ENCODE measurements at regions not wholly inside any gene's neighbourhood (a gene's known extent, or its start where the extent isn't known, plus 50 kb on each side); places are given as distances from the start of the nearest gene placed in this dataset.

DNA sequence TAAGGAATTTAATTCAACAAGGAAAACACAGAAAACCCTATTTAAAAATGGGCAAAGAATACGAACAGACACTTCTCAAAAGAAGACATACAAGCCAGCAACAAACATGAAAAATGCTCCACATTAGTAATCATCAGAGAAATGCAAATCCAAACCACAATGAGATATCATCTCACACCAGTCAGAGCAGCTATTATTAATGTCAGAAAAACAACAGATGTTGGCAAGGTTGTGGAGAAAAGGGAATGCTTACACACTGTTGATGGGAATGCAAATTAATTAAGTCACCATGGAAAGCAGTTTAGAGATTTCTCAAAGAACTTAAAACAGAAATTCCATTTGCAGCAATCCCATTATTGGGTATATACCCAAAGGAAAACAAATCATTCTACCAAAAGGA lies 55.2 kb downstream of the GCC1 start:
- no peak for DNase-seq

DNA sequence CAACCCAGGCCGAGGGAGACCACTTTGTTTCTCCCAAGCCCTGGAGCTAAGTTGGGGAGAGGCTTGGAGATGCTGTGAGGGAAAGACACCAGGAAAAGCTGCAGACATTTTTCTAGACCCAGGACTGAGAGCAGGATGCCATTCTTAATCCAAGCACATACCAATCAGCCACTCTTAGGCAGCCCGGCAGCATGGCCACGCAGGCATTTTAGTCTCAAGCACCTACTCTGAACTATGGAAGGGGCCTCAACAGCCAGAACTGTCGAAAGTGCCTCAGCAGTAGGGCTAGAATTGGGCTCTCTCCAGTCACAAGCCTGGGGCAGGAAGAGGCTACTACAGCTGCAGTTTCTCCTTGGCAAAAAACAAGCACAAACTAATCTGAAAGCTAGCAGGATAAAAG lies 57.8 kb downstream of the GCC1 start:
- no peak for DNase-seq

DNA sequence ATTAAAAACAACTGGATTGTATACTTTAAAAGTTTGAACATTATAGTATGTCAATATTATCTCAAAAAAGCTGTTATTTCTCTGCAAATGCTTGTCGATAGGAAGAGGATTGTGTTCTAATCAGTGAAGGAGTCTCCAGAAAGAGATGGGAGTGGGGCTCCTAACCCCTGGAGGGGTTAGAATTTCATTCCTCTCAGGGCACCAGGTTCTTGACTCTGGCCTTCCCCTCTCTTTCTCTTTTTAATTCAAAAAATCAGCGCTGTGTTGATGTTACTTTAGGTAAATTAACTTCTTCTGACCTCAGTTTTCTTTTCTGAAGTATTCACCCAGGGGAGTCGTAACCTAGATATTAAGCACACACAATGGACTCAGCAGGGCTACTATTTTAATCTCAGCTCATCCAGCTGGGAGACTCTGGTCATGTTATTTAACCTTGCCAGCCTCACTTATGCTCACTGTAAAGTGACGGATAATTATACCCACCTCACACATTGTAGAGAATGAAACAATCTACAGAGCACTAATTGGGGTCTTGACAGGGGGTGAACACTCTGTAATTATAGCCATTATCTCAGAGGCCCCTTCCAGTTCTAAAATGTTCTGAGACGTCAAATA lies 59.4 kb downstream of the GCC1 start:
- DNase-seq, result no peak

DNA sequence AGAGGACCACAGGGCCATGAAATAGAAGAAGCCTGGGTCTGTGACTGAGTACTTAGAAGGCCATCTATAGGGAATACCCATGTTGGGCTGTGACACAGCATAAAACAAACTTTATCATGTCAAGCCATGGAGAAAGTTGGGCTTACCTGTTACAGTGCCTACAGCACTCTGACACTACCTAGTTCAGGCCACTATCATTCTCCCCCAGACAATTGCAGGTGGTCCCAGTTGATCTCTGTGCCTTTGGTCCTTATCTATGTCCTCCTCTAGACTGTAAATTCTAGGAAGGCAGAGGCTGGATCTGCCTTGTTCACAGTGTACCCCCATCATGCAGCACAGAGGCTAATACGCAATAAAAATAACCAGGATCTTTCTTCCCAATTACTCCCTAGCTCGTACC lies 69.1 kb downstream of the GCC1 start:
- DNase-seq, result no peak

DNA sequence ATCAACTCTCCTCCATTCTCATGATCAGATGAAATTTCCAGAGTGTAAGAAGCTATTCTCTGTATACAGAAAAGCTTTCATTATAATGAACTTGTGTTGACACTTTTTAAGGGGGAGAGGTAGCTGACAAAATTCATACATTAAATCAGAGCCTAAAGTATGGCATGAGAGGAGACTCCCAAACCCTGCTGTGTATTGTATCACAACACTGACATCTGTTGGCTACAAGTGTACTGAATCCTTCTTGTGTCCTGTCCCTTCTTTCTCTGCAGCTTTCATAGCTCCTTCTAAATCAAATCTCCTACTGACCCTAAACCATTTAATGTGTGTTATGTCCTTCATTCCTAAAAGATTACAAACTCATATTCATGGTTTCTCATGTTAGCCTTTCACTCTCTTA lies 70.9 kb downstream of the GCC1 start:
- DNase-seq, result no peak

DNA sequence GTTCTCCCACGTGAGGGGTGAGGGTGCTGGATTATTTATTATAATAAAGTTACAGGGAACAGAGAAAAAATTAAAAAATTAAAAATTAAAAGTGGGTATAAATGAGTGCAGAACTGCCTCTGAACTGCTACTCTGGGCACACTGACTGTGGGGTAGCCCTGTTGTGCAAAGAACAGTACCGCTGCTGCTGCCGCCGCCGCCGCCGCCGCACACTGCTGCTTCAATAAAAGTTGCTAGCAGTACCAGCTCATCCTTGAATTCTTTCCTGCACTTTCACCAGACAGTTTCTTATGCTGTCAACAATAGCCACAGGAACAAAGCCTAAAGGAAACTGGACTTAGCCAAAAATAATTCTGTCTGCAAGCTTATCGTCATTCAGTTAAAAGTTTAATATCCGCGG lies 72.1 kb downstream of the GCC1 start:
- no peak for DNase-seq

DNA sequence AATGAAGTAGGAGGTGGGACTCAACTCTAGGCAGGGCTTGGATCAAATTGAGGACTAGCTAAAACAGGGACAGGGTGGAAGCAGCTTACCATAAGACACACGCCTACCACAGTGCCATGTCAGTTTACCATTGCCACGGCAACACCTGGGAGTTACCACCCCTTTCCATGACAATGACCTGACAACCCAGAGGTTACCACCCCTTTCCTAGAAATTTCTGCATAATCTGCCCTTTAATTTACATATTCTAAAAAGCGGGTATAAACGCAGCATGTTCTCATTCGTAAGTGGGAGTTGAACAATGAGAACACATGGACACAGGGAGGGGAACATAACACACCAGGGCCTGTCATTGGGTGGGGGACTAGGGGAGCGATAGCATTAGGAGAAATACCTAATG lies 72.7 kb downstream of the GCC1 start:
- DNase-seq, result no peak

DNA sequence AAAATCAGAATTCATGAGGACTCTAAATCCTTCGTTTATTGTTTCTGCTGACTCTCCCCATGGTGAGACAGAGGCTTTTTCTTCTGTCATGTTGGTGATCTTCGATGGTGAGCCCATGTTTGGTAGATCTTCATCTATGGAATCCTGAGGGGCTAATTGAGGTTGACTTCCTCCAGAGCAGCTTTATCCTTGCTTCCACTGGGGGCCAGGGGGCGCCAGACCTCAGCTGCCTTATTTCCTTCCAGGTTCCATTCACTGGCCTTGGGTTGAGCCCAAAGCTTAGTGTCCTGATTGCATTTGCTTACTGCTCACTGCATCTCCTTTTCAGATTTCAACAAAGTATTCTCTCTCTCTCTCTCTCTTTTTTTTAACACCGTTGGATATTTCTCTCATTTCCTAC lies 80.7 kb downstream of the GCC1 start:
- DNase-seq, result peak in 1 of 4 experiments; percentile 3

DNA sequence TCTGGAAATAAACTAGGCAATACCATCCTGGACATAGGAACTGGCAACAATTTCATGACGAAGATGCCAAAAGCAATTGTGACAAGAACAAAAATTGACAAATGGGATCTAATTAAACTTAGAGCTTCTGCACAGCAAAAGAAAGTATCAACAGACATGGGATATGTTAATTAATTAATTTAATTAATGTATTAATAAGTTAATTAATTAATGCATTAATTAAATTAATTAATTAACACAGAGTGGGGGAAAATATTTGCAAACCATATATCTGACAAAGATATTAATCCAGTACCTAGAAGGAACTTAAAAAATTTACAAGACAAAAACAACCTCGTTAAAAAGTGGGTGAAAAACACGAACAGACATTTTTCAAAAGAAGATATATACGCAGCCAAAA lies 83.6 kb downstream of the GCC1 start:
- no peak for DNase-seq

DNA sequence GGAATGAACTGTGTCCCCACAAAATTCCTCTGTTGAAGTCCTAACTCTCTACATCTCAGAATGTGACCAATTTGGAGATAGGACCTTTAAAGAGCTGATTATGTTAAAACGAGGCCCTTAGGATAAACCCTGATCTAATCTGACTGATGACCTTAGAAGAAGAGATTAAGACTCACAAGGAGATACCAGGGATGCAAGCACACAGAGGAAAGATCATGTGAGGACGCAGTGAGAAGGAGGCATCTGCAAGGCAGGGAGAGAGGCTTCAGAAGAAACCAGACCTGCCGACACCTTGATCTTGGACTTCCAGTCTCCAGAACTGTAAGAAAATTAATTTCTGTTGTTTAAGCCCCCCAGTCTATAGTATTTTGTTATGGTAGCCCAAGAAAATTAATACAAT lies 94.9 kb upstream of the ZNF800 start:
- DNase-seq, result no peak

DNA sequence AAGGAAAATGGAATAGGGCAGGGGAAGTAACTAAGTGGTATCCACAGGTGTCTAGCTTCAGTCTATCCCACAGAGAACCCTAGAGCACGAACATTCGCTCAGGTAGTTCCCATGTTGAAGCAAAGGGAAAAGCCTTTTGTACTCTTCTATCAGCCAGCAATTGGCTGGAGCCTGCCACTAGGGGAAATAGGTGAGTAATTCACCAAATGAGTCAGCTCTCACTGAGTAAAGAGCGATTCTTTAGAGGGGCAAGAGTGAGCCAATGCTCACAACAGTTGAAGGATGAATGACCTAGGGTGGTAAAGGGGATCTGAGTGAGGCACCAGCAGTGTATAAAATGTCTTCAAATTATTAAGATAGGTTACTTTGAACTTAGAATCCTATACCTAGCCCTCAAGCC lies 94.1 kb upstream of the ZNF800 start:
- no peak for DNase-seq

DNA sequence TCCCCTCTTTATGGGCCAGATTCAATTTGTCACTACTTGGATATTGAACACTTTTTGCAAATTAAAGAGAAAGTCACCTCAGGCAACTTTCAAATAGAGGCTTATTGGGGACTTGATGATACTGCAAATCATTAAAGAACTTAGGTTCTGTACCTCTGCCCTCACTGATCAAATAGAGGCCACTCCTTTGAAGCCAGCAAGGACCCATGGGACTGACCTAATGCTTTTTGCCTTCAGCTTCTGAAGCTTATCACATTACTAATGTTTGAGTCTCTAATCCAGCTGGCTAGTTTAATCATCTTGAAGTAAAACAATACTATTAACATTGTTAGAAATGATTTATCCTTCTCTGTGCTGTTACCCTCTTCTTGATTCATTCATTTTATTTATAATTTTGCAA lies 93.0 kb upstream of the ZNF800 start:
- no peak for DNase-seq

DNA sequence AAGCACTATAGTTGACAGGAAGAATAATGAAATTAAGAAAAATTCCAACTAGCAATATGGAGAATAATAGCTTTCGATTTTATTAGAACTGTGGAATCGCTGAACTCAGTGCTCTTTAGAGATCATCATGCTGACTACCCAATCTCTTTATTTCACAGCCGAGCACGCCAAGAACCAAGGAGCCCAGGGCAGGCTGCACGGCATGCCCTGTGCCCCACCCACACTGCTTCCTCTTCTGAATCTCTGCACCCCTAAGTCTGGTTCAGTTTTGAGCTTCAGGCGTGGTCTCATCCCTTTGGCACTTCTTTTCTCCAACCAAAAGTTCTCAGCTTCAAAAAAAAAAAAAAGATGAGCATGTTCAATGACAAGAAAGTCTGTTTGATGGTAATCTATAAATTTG lies 92.4 kb upstream of the ZNF800 start:
- DNase-seq, result no peak

DNA sequence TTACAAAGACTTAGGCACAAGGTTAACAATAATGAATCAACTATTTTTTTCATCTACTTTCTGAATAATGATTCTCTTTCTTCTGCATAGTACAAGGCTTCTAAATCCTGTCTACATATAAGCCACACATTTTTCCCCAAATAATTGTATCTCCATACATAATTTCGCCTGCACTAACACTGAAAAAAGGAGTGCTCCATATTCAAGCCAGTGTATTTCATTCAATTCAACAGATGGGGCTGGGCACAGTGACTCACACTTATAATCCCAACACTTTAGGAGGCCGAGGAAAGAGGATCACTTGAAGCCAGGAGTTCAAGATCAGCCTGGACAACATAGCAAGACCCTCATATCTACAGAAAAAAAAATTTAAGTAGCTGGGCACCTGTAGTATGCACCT lies 86.0 kb upstream of the ZNF800 start:
- no peak for DNase-seq

DNA sequence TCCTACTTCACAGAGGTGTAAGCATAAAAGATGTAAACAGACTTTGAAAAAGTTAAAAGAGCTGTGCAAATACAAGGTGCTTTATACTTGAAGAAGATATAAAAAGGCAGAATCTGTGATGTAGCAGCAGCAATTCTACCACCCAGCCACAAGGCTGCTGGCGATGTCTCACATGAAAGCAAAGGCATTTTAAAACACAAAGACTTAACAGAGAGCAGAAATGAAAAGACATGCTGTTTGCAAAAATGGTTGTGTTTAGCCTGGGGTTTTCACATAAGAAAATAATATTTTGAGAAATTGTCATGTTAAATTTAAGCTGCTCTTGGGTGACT lies 85.5 kb upstream of the ZNF800 start:
- no peak for DNase-seq

DNA sequence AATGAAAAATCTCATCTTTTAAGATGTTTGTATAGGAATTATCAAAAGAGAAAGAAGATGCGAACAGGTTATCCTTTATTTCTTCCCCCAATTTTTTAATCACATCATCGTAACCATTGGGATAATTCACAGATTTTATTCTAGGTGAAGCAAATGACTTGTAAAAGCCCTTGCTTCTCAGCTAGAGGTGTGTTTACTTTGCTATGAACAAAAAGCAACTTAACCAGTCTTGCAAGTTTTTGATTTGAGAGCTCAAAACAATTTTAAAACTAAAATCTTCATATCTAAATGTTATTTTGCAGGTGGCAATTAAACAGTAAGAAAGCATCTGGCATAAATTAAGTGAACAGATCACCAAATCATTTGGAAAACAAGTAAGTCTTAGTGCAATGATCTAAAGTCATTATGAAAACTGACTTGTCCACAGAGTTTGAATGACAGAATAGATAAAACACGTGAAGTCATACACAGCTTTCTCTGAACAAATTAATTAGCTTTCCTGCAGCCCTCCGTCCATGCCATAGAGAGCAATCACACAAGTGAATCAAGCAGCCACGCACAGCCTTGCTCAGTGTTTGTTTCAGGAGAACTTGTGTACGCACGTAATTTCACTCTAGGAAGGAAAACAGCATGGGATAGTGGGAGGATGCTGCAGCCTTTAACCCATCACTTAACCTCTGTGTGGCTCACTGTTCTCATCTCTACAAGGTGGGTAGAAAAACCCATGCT lies 85.0 kb upstream of the ZNF800 start:
- no peak for DNase-seq

DNA sequence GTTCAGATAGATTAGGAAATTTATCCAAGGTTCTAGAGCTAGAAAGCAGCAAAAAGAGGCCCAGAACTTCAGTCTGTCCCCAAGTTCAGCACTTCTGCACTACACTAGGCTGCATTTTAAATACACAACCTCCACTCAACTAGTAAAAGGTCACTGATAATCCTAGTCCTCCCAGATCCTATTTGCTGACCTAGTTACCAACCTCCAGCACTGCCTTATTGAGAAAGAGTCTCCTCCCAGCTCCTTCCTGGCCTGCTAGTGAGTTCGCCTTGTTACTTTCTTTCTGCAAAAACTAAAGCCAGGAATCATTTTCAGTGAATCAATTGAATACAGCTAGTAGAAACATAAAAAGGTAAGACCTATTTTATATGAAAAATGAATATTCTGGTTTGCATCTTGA lies 84.1 kb upstream of the ZNF800 start:
- no peak for DNase-seq

DNA sequence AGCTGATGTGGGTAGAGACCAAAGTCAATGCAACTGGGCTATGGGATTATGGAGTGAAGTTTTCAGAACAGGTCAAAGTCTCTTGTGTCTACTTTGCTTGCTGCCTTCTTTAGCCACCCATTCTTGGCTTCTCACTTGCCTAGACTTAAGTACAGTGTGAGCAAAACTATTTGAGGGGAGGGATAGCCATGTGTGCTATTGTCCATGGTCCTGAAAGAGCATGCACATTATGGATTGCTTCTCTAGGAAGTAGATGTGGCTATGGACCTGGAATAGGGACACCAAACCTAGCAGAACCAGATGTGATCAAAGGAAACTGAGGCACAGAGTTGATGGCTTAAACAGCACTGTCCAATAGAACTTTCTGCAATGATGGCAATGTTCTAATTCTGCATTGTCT lies 81.9 kb upstream of the ZNF800 start:
- no peak for DNase-seq

DNA sequence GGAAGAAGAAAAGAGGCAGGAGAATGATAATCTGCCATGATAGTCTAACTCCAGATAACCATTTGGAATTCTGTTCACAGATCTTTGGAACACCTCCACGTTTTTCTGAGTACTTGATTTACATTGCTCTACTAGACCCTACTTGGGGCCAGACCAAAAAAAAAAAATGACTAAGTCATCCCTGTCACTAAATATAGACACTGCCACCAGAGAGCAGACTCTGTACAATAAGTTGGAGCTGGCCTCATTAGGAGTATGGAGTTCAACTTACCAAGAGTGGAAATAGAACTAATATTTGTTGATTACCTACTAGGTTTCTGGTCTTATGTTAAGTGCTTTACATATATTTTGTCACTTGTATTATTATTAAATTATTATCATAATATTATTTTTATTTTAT lies 80.9 kb upstream of the ZNF800 start:
- DNase-seq, result no peak

DNA sequence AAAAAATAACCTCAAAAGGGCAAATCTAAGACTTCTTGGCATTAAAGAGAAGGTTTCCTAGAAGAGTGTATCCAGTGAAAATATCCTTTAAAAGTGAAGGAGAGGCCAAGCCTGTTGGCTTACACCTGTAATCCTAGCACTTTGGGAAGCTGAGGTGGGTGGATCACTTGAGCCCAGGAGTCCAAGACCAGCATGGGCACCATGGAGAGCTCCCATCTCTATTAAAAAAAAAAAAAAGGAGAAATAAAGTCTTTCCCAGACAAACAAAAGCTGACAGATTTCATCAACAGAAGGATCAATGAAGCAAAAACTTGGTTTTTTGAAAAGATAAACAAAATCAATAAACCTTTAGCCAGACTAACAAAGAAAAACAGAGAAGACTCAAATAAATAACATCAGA lies 67.6 kb upstream of the ZNF800 start:
- DNase-seq, result no peak

DNA sequence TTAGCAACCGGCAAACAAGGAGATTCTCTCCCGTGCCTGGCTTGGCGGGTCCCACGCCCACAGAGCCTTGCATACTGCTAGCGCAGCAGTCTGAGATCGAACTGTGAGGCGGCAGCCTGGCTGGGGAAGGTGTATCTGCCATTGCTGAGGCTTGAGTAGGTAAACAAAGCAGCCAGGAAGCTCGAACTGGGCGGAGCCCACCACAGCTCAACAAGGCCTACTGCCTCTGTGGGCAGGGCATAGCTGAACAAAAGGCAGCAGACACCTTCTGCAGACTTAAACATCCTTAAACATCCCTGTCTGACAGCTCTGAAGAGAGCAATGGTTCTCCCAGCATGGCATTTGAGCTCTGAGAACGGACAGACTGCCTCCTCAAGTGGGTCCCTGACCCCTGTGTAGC lies 58.8 kb upstream of the ZNF800 start:
- DNase-seq, result peak in 1 of 4 experiments; percentile 11

DNA sequence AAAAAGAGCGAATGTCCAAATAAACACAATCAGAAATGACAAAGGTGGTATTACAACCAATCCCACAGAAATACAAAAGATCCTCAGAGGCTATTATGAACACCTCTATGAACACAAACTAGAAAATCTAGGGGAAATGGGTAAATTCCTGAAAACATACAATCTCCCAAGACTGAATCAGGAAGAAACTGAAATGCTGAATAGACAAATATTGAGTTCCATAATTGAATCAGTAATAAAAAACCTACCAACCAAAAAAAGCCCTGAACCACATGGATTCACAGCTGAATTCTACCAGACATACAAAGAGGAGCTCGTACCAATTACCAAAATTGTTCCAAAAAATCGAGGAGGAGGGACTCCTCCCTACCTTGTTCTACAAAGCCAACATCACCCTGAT lies 56.1 kb upstream of the ZNF800 start:
- no peak for DNase-seq

DNA sequence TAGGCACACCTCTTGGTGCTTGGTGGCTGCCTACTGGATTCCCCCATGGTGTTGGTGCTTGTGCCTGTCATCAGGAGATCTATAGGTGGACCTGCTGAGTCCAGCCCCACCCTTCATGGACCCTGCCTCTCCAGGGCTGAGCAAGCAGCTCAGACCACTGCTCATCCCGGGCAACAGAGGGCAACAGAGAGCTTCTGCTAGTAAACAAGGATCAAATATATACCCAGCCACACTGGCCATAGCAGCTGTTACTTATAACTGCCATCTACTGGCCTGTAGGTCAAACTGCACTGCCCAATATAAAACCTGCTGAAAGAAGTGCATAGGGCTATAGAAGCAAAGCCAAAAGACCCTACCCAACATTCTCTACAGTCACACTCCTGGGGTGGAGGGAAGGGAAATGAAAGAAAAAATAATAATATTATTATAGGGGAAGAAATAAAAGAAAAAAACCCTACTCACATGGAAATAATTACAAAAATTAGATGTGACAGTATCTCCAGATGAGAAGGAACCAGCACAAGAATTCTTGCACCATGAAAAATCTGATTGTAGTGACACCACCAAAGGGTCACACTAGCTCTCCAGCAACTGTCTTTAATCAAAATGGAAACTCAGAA lies 54.9 kb upstream of the ZNF800 start:
- peak in 2 of 4 experiments; percentile 1 to 14 for DNase-seq

DNA sequence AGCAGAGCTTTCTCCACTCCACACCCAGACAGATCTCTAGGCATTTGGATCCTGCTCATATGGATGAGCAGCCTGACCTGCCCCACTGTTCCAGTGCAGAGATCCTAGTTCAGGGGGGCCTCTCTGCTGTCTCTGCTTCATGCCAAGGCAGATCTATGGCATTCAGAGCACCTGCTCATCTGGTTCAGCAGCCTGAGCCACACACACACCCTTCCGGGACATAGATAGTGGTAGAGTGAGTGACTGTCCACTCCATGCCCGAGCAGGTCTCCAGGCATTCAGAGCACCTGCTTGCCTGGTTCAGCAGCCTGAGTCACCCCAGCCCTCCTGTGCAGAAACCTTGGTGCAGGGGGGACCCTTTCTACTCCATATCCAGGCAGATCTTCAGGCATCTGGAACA lies 54.3 kb upstream of the ZNF800 start:
- DNase-seq, result no peak

Measured in activated CD4-positive, CD25-positive, alpha-beta regulatory T cell (primary cell).